Natural killer cell (primary cell): ENCODE measurements at regions not wholly inside any gene's neighbourhood (a gene's known extent, or its start where the extent isn't known, plus 50 kb on each side); places are given as distances from the start of the nearest gene placed in this dataset.

Experiments used
- ATAC-seq, 3 donors: fragments of 150-1000 bp in 2 of 3; fragments of 200-7000 bp in 1 of 3; cut with Tn5 transposase; 1 replicate in 1 of 3; 2 replicates in 2 of 3; pipeline ENCODE4 v1.10.0; 2021; ENCODE audit warnings: mild to moderate bottlenecking in 2 of 3, moderate library complexity in 2 of 3
- DNase-seq, 2 donors: peaks; one replicate each; pipeline versions ENCODE4 v3.0.0 to v3.0.0-alpha.2; 2013 to 2021; ENCODE audit warnings: mixed read lengths in 1 of 2
- H3K27ac ChIP-seq: one replicate; pipeline ENCODE4 v1.5.1; 2013; ENCODE audit warnings: mild to moderate bottlenecking, low read length
- H3K27me3 ChIP-seq: one replicate; pipeline ENCODE4 v1.6.1; 2013; ENCODE audit warnings: low read length; ENCODE audit not compliant: control insufficient read depth, insufficient read depth
- H3K36me3 ChIP-seq: one replicate; pipeline ENCODE4 v1.6.1; 2013; ENCODE audit warnings: low read length; ENCODE audit not compliant: control insufficient read depth, insufficient read depth
- H3K4me1 ChIP-seq: one replicate; pipeline ENCODE4 v1.6.1; 2013; ENCODE audit warnings: low read length; ENCODE audit not compliant: control insufficient read depth, insufficient read depth
- H3K4me3 ChIP-seq: one replicate; pipeline ENCODE4 v1.5.1; 2013; ENCODE audit warnings: low read length
- H3K9me3 ChIP-seq: one replicate; pipeline ENCODE4 v1.6.1; 2013; ENCODE audit warnings: low read length; ENCODE audit not compliant: control insufficient read depth, insufficient read depth
- H3K27ac Mint-ChIP-seq, 2 donors: one replicate each; pipeline ENCODE4 v1.8.0; 2022; ENCODE audit warnings: mild to moderate bottlenecking in 2 of 2, mixed read lengths in 2 of 2, moderate library complexity in 1 of 2
- H3K27me3 Mint-ChIP-seq, 2 donors: one replicate each; pipeline ENCODE4 v1.8.0; 2022; ENCODE audit warnings: low read depth in 2 of 2, mixed read lengths in 2 of 2
- H3K36me3 Mint-ChIP-seq: one replicate; pipeline ENCODE4 v1.8.0; 2022; ENCODE audit warnings: mixed read lengths
- H3K4me1 Mint-ChIP-seq, 2 donors: one replicate each; pipeline ENCODE4 v1.8.0; 2022; ENCODE audit warnings: mixed read lengths in 2 of 2
- H3K4me3 Mint-ChIP-seq: one replicate; pipeline ENCODE4 v1.8.0; 2022; ENCODE audit warnings: mild to moderate bottlenecking, moderate library complexity, mixed read lengths
- H3K9me3 Mint-ChIP-seq, 2 donors: one replicate each; pipeline ENCODE4 v1.8.0; 2022; ENCODE audit warnings: mixed read lengths in 2 of 2
- WGBS: methylation state at CpG from one replicate; pipeline ENCODE4 v1.1.7; 2013; ENCODE audit warnings: missing lambda C conversion rate; ENCODE audit not compliant: insufficient coverage; 5-methylcytosine and 5-hydroxymethylcytosine counted together
- intact Hi-C: fragments of 100-400 bp; cut with micrococcal nuclease; formaldehyde crosslinking; loops from one replicate; pipeline ENCODE4 v1.14.2; 2022
- TF ChIP-seq, protein P1 (sequence below): fragments of 200-600 bp; IDR thresholded peaks from one replicate; pipeline ENCODE4 v1.8.0; 2022; ENCODE audit warnings: antibody characterized with exemption

DNA sequence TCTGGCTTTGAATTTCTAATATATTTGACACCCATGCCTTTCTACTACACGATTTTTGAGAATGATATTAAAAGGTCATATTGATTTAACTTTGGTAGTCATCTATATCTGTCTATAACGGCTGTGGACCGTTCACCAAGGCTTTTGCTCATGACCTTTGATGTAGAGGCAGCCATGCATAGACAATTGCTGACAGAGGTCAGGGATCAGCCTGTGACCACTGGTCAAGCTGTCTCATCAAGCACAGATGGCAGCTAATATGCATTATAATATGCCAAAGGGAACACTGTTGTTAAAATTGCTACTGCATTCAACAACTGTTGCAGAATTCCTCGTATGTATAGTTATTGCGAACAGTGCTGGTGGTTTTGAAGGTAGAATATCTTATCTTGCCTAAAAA, 323.9 kb upstream of the DSEL start:
- DNase-seq (no peak), ATAC-seq (no peak)
- H3K4me3 ChIP-seq: no peak overlapping the region
- H3K27me3 Mint-ChIP-seq: no peaks in the 10 kb centered on the region
- no peak overlapping the region for H3K27ac ChIP-seq
- no peak overlapping the region for H3K4me3 Mint-ChIP-seq
- TF ChIP-seq, protein P1, sequence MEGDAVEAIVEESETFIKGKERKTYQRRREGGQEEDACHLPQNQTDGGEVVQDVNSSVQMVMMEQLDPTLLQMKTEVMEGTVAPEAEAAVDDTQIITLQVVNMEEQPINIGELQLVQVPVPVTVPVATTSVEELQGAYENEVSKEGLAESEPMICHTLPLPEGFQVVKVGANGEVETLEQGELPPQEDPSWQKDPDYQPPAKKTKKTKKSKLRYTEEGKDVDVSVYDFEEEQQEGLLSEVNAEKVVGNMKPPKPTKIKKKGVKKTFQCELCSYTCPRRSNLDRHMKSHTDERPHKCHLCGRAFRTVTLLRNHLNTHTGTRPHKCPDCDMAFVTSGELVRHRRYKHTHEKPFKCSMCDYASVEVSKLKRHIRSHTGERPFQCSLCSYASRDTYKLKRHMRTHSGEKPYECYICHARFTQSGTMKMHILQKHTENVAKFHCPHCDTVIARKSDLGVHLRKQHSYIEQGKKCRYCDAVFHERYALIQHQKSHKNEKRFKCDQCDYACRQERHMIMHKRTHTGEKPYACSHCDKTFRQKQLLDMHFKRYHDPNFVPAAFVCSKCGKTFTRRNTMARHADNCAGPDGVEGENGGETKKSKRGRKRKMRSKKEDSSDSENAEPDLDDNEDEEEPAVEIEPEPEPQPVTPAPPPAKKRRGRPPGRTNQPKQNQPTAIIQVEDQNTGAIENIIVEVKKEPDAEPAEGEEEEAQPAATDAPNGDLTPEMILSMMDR: no peak
- peaks cover 11% of the 10 kb centered on the region in 2 donors for H3K9me3 Mint-ChIP-seq
- H3K4me1 Mint-ChIP-seq: no peaks in the 10 kb centered on the region
- WGBS: 86% methylated on average over 5 of the region's 5 CpGs
- H3K36me3 ChIP-seq: no peaks in the 10 kb centered on the region
- intact Hi-C loops: no loop called here
- no peaks in the 10 kb centered on the region for H3K4me1 ChIP-seq
- no peaks in the 10 kb centered on the region for H3K27me3 ChIP-seq
- peaks cover 6% of the 10 kb centered on the region for H3K9me3 ChIP-seq
- no peaks in the 10 kb centered on the region for H3K36me3 Mint-ChIP-seq
- no peak overlapping the region for H3K27ac Mint-ChIP-seq

- no peak for DNase-seq
- Mint-ChIP-seq H3K4me3 (no peak overlapping the region), H3K9me3 (peaks cover 4 to 6% of the 10 kb centered on the region in 2 donors), H3K4me1 (no peaks in the 10 kb centered on the region), H3K27ac (no peak overlapping the region), H3K36me3 (peaks cover 7% of the 10 kb centered on the region), H3K27me3 (no peaks in the 10 kb centered on the region)
- Histone ChIP-seq H3K36me3 (no peaks in the 10 kb centered on the region), H3K9me3 (no peaks in the 10 kb centered on the region), H3K27me3 (no peaks in the 10 kb centered on the region), H3K27ac (no peak overlapping the region), H3K4me1 (no peaks in the 10 kb centered on the region), H3K4me3 (no peak overlapping the region)
- no peak for ATAC-seq
- intact Hi-C loops: no loop called here
- TF ChIP-seq, protein P1: no peak
- no CpG with 5 or more reads among the region's 2 CpGs for WGBS
These were observed 301.9 kb upstream of the DSEL start for GRCh38 chr18:67818432-67818831.

DNA sequence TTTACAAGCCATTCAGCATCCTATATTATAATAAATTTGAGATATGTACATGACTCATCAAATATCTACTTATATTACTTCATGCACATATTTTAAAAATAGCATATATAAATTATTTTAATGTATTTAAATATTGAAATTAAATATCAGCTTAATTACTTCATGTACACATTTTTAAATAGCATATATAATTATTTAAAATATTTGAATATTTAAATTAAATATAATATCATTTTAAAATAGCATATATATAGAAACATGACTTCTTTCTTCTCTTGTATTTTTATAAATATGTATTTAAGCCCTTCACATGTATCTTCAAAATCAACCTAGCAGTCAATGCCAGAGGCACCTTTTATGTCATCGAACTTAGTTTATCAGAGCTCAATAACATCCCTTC, 298.8 kb upstream of the DSEL start:
- no CpG with 5 or more reads among the region's 1 CpG for WGBS
- no peak overlapping the region for H3K4me3 ChIP-seq
- Mint-ChIP-seq H3K27ac (no peak overlapping the region), H3K27me3 (no peaks in the 10 kb centered on the region), H3K4me3 (no peak overlapping the region), H3K9me3 (peaks cover 3 to 6% of the 10 kb centered on the region in 2 donors), H3K4me1 (no peaks in the 10 kb centered on the region), H3K36me3 (peaks cover 3% of the 10 kb centered on the region)
- H3K9me3 ChIP-seq: no peaks in the 10 kb centered on the region
- DNase-seq (no peak), ATAC-seq (no peak)
- intact Hi-C loops: no loop called here
- no peaks in the 10 kb centered on the region for H3K4me1 ChIP-seq
- no peaks in the 10 kb centered on the region for H3K36me3 ChIP-seq
- no peak overlapping the region for H3K27ac ChIP-seq
- TF ChIP-seq, protein P1: no peak
- H3K27me3 ChIP-seq: no peaks in the 10 kb centered on the region

- 80% methylated on average over 1 of the region's 4 CpGs for WGBS
- H3K4me3 ChIP-seq: no peak overlapping the region
These were observed 297.0 kb upstream of the DSEL start for GRCh38 chr18:67813380-67814028.

More at GRCh38 chr18:67813380-67814028, 297.0 kb upstream of the DSEL start:
- Mint-ChIP-seq H3K27ac (no peak overlapping the region), H3K4me3 (no peak overlapping the region), H3K36me3 (no peaks in the 10 kb centered on the region), H3K4me1 (no peaks in the 10 kb centered on the region), H3K9me3 (peaks cover 3 to 7% of the 10 kb centered on the region in 2 donors), H3K27me3 (no peaks in the 10 kb centered on the region)
- intact Hi-C loops: no loop called here
- H3K9me3 ChIP-seq: peaks cover 5% of the 10 kb centered on the region
- no peak overlapping the region for H3K27ac ChIP-seq
- DNase-seq: no peak
- H3K27me3 ChIP-seq: no peaks in the 10 kb centered on the region
- no peaks in the 10 kb centered on the region for H3K4me1 ChIP-seq
- no peak for ATAC-seq
- TF ChIP-seq, protein P1: no peak
- H3K36me3 ChIP-seq: no peaks in the 10 kb centered on the region
